SU-DHL-6 (cell line): ENCODE measurements at regions not wholly inside any gene's neighbourhood (a gene's known extent, or its start where the extent isn't known, plus 50 kb on each side); places are given as distances from the start of the nearest gene placed in this dataset.

ENCODE experiments used
- H2AFZ ChIP-seq: fragments of 200-600 bp; sonication (generic); 2 replicates; pipeline ENCODE4 v1.6.1; 2014; ENCODE audit warnings: low read depth, mild to moderate bottlenecking, moderate library complexity, mixed read lengths, antibody characterized with exemption, low read length; ENCODE audit not compliant: severe bottlenecking
- H3F3A ChIP-seq: fragments of 200-600 bp; shearing (Covaris generic); 2 replicates; pipeline ENCODE4 v1.6.0; 2016; ENCODE audit warnings: antibody characterized with exemption, mild to moderate bottlenecking; ENCODE audit not compliant: insufficient read depth
- H3K27ac ChIP-seq: fragments of 200-600 bp; sonication (generic); 2 replicates; pipeline ENCODE4 v1.5.1; 2016; ENCODE audit warnings: low read depth, mild to moderate bottlenecking, low read length, moderate library complexity, mixed read lengths
- H3K27me3 ChIP-seq: fragments of 200-600 bp; sonication (generic), shearing (Covaris generic); 2 replicates; pipeline ENCODE4 v1.6.0; 2014; ENCODE audit warnings: mild to moderate bottlenecking, low read length
- H3K36me3 ChIP-seq: fragments of 200-600 bp; sonication (generic); 2 replicates; pipeline ENCODE4 v1.6.1; 2014; ENCODE audit warnings: mild to moderate bottlenecking, low read length, mixed read lengths
- H3K4me2 ChIP-seq: fragments of 300-600, 200-600 bp; shearing (Covaris generic), sonication (generic); 2 replicates; pipeline ENCODE4 v1.6.0; 2014; ENCODE audit warnings: low read length, low read depth, mild to moderate bottlenecking; ENCODE audit not compliant: poor library complexity, severe bottlenecking
- H3K4me3 ChIP-seq: fragments of 200-600 bp; sonication (generic); 2 replicates; pipeline ENCODE4 v1.5.1; 2014; ENCODE audit warnings: antibody characterized with exemption, low read length, mild to moderate bottlenecking, mixed read lengths; ENCODE audit not compliant: insufficient read depth, poor library complexity, severe bottlenecking
- H3K79me2 ChIP-seq: fragments of 200-600 bp; sonication (generic); 2 replicates; pipeline ENCODE4 v1.6.1; 2014; ENCODE audit warnings: mild to moderate bottlenecking, low read length, moderate library complexity; ENCODE audit not compliant: insufficient read depth
- H3K9ac ChIP-seq: fragments of 200-600 bp; sonication (generic); 2 replicates; pipeline ENCODE4 v1.7.0; 2014; ENCODE audit warnings: mild to moderate bottlenecking, low read length
- H3K9me2 ChIP-seq: fragments of 200-600 bp; sonication (generic); replicated peaks from 2 replicates; pipeline ENCODE4 v1.6.1; 2014; ENCODE audit warnings: low read length; ENCODE audit not compliant: insufficient read depth
- H3K9me3 ChIP-seq: fragments of 200-600 bp; sonication (generic); 2 replicates; pipeline ENCODE4 v1.6.1; 2014; ENCODE audit warnings: low read length, mixed read lengths; ENCODE audit not compliant: insufficient read depth
- H4K20me1 ChIP-seq: fragments of 200-600 bp; sonication (generic); 2 replicates; pipeline ENCODE4 v1.6.1; 2014; ENCODE audit warnings: low read depth, mild to moderate bottlenecking, antibody characterized with exemption, low read length, moderate library complexity, mixed read lengths
- CTCF ChIP-seq: fragments of 200-600 bp; sonication (generic); IDR thresholded peaks from one replicate; pipeline ENCODE4 v1.5.1; 2017; ENCODE audit warnings: antibody characterized with exemption, mild to moderate bottlenecking, low read length, moderate library complexity; ENCODE audit not compliant: insufficient read depth, poor library complexity, severe bottlenecking
- EZH2phosphoT487 ChIP-seq: fragments of 200-600 bp; sonication (generic), shearing (Covaris generic); conservative IDR thresholded peaks from 2 replicates; pipeline ENCODE4 v1.6.1; 2018; ENCODE audit warnings: mild to moderate bottlenecking, antibody characterized with exemption, low read length, moderate library complexity, mixed read lengths

DNA sequence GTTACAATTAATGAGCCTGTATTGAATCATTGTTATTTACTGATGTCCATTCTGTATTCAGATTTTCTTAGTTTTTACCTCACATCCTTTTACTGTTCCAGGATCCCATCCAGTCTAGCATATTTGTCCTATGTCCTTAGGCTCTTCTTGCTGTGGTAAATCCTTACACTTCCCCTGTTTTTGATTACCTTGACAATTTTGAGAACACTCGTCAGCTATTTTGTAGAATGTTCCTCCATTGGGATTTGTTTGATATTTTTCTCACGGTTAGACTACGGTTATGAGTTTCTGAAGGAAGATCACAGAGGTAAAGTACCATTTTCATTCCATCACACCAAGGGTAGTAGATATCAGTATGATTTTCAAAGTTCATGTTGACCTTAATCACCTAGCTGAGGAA lies 202.3 kb downstream of the AKAIN1 start:
- Histone ChIP-seq H2AFZ (no peak overlapping the region), H3K9ac (no peak overlapping the region)
- TF ChIP-seq EZH2phosphoT487 (no peak), CTCF (no peak)

GRCh38 chr18:4987452-4988405 lies 209.3 kb downstream of the AKAIN1 start:
- Histone ChIP-seq H3K36me3 (no peaks in the 10 kb centered on the region), H3K9me3 (no peaks in the 10 kb centered on the region), H3K79me2 (no peaks in the 10 kb centered on the region), H4K20me1 (no peaks in the 10 kb centered on the region), H3K9me2 (no peaks in the 10 kb centered on the region), H3F3A (no peaks in the 10 kb centered on the region), H2AFZ (no peak overlapping the region), H3K27ac (no peak overlapping the region), H3K4me2 (no peak overlapping the region), H3K4me3 (no peak overlapping the region), H3K9ac (no peak overlapping the region), H3K27me3 (no peaks in the 10 kb centered on the region)
- TF ChIP-seq EZH2phosphoT487 (no peak), CTCF (no peak)

More for the DNA sequence above, 202.3 kb downstream of the AKAIN1 start:
- H4K20me1 ChIP-seq: no peaks in the 10 kb centered on the region
- no peak overlapping the region for H3K4me3 ChIP-seq
- H3K9me2 ChIP-seq: no peaks in the 10 kb centered on the region
- H3F3A ChIP-seq: no peaks in the 10 kb centered on the region
- no peaks in the 10 kb centered on the region for H3K9me3 ChIP-seq
- no peaks in the 10 kb centered on the region for H3K36me3 ChIP-seq
- H3K27me3 ChIP-seq: no peaks in the 10 kb centered on the region
- H3K27ac ChIP-seq: no peak overlapping the region
- no peak overlapping the region for H3K4me2 ChIP-seq
- H3K79me2 ChIP-seq: no peaks in the 10 kb centered on the region

GRCh38 chr18:4986677-4987076 lies 210.4 kb downstream of the AKAIN1 start:
- Histone ChIP-seq H2AFZ (no peak overlapping the region), H3K27ac (no peak overlapping the region), H3K4me3 (no peak overlapping the region), H3K27me3 (no peaks in the 10 kb centered on the region), H3K9me3 (no peaks in the 10 kb centered on the region), H3K79me2 (no peaks in the 10 kb centered on the region), H3F3A (no peaks in the 10 kb centered on the region), H3K9ac (no peak overlapping the region), H3K4me2 (no peak overlapping the region), H3K36me3 (no peaks in the 10 kb centered on the region), H3K9me2 (no peaks in the 10 kb centered on the region), H4K20me1 (no peaks in the 10 kb centered on the region)
- TF ChIP-seq CTCF: no peak
- TF ChIP-seq EZH2phosphoT487: no peak
